CD14-positive monocyte (primary cell): ENCODE measurements at regions not wholly inside any gene's neighbourhood (a gene's known extent, or its start where the extent isn't known, plus 50 kb on each side); places are given as distances from the start of the nearest gene placed in this dataset.

Experiments used
- DNase-seq, 3 donors: peaks; one replicate each; pipeline ENCODE4 v3.0.0-alpha.2; 2011 to 2022
- H2AFZ ChIP-seq: 2 replicates; pipeline ENCODE4 v1.6.0; 2012; ENCODE audit warnings: mild to moderate bottlenecking, low read depth, low read length, inconsistent platforms; ENCODE audit not compliant: insufficient read depth, poor library complexity, severe bottlenecking
- H3K27ac ChIP-seq, 2 donors: 1 replicate in 1 of 2; 2 replicates in 1 of 2; pipeline ENCODE4 v1.5.1; 2012 to 2013; ENCODE audit warnings: low read length in 2 of 2, control low read depth in 1 of 2, inconsistent platforms in 1 of 2, low read depth in 1 of 2, mild to moderate bottlenecking in 1 of 2
- H3K27me3 ChIP-seq, 2 donors: one replicate each; pipeline versions ENCODE4 v1.6.0 to v1.6.1; 2011 to 2013; ENCODE audit warnings: low read length in 2 of 2; ENCODE audit not compliant: control insufficient read depth in 2 of 2, insufficient read depth in 2 of 2
- H3K36me3 ChIP-seq, 2 donors: replicated peaks in 1 of 2; 1 replicate in 1 of 2; 2 replicates in 1 of 2; pipeline versions ENCODE4 v1.5.1 to v1.6.1; 2012 to 2013; ENCODE audit warnings: low read length in 2 of 2, control low read depth in 1 of 2, inconsistent platforms in 1 of 2, mild to moderate bottlenecking in 1 of 2; ENCODE audit not compliant: insufficient read depth in 2 of 2, control insufficient read depth in 1 of 2
- H3K4me1 ChIP-seq, 2 donors: 1 replicate in 1 of 2; 2 replicates in 1 of 2; pipeline versions ENCODE4 v1.5.1 to v1.6.1; 2012 to 2013; ENCODE audit warnings: low read length in 2 of 2, control low read depth in 1 of 2, inconsistent platforms in 1 of 2, mild to moderate bottlenecking in 1 of 2, moderate library complexity in 1 of 2; ENCODE audit not compliant: insufficient read depth in 2 of 2, control insufficient read depth in 1 of 2
- H3K4me2 ChIP-seq: replicated peaks from 2 replicates; pipeline ENCODE3; 2012; ENCODE audit warnings: low read length, moderate library complexity, mild to moderate bottlenecking; ENCODE audit not compliant: poor library complexity, severe bottlenecking; ENCODE audit errors: extremely low read depth
- H3K4me3 ChIP-seq, 3 experiments: fragments of 200-600 bp in 1 of 3; sonication (generic) in 1 of 3; replicated peaks in 1 of 3; 1 replicate in 2 of 3; 2 replicates in 1 of 3; pipeline ENCODE4 v1.5.1; 2011 to 2013; ENCODE audit warnings: low read length in 3 of 3, mild to moderate bottlenecking in 3 of 3, control low read depth in 2 of 3, low read depth in 2 of 3, inconsistent platforms in 1 of 3, moderate library complexity in 1 of 3
- H3K79me2 ChIP-seq: 2 replicates; pipeline ENCODE4 v1.6.0; 2012; ENCODE audit warnings: mild to moderate bottlenecking, control low read depth, inconsistent platforms, low read length, moderate library complexity; ENCODE audit not compliant: insufficient read depth
- H3K9ac ChIP-seq: 2 replicates; pipeline ENCODE4 v1.6.0; 2017; ENCODE audit warnings: low read length, mild to moderate bottlenecking; ENCODE audit not compliant: insufficient read depth, poor library complexity, severe bottlenecking
- H3K9me3 ChIP-seq, 2 donors: replicated peaks in 1 of 2; 1 replicate in 1 of 2; 2 replicates in 1 of 2; pipeline versions ENCODE4 v1.5.1 to v1.6.1; 2012 to 2013; ENCODE audit warnings: low read length in 2 of 2, control low read depth in 1 of 2; ENCODE audit not compliant: control insufficient read depth in 1 of 2, insufficient read depth in 1 of 2
- H4K20me1 ChIP-seq: 2 replicates; pipeline ENCODE4 v1.6.0; 2012; ENCODE audit warnings: mild to moderate bottlenecking, low read length, control low read depth, moderate library complexity; ENCODE audit not compliant: insufficient read depth
- H3K27ac Mint-ChIP-seq, 7 donors: one replicate each; pipeline ENCODE4 v1.8.0; 2020; ENCODE audit warnings: mild to moderate bottlenecking in 7 of 7, mixed read lengths in 7 of 7, moderate library complexity in 6 of 7, inconsistent platforms in 2 of 7
- H3K27me3 Mint-ChIP-seq, 3 donors: one replicate each; pipeline ENCODE4 v1.8.0; 2021 to 2022; ENCODE audit warnings: low read depth in 3 of 3, mild to moderate bottlenecking in 3 of 3, mixed read lengths in 3 of 3, moderate library complexity in 3 of 3, inconsistent platforms in 1 of 3
- H3K36me3 Mint-ChIP-seq, 2 donors: one replicate each; pipeline ENCODE4 v1.8.0; 2020; ENCODE audit warnings: mixed read lengths in 2 of 2, inconsistent platforms in 1 of 2, mild to moderate bottlenecking in 1 of 2
- H3K4me1 Mint-ChIP-seq: one replicate; pipeline ENCODE4 v1.8.0; 2020; ENCODE audit warnings: mild to moderate bottlenecking, mixed read lengths
- H3K4me3 Mint-ChIP-seq, 2 donors: one replicate each; pipeline ENCODE4 v1.8.0; 2020; ENCODE audit warnings: mild to moderate bottlenecking in 2 of 2, mixed read lengths in 2 of 2, moderate library complexity in 1 of 2
- H3K9me3 Mint-ChIP-seq, 7 donors: one replicate each; pipeline ENCODE4 v1.8.0; 2020 to 2022; ENCODE audit warnings: mixed read lengths in 7 of 7, mild to moderate bottlenecking in 6 of 7, moderate library complexity in 6 of 7, inconsistent platforms in 2 of 7
- WGBS: methylation state at CpG from one replicate; pipeline ENCODE4 v1.1.5; 2013; ENCODE audit warnings: missing lambda C conversion rate; ENCODE audit not compliant: insufficient coverage; 5-methylcytosine and 5-hydroxymethylcytosine counted together
- intact Hi-C, 2 donors: fragments of 100-400 bp; cut with micrococcal nuclease; formaldehyde crosslinking; loops; one replicate each; pipeline versions ENCODE4 v1.15.0 to v1.15.1; 2023
- TF ChIP-seq, protein P1 (sequence below): fragments of 200-600 bp; IDR thresholded peaks from one replicate; pipeline ENCODE4 v1.8.0; 2022; ENCODE audit warnings: antibody characterized with exemption, mild to moderate bottlenecking

DNA sequence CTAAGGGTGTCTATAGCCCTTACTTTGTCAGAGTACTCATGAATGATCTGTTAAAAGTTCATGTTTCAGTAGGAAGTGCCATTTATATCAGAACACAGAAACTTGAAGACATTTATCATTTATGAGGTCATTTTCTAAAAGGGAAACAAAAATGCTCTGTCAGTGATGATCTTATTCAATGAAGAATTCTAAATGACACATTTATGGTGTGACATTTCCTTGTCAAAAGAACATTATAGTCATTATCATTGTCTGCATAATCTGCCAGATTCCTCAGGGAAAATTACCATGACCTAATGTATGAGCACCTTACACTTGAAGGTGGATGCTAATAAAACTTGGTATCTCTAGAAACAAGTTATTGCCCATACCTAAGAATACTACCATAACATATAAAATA lies 853.8 kb upstream of the SLITRK6 start:
- Histone ChIP-seq H3K4me2 (no peak overlapping the region), H3K27me3 (no peaks in the 10 kb centered on the region), H4K20me1 (no peaks in the 10 kb centered on the region), H2AFZ (no peak overlapping the region), H3K4me3 (no peak overlapping the region), H3K4me1 (no peaks in the 10 kb centered on the region), H3K9me3 (peaks cover 0 to 6% of the 10 kb centered on the region in 2 donors), H3K27ac (no peak overlapping the region), H3K36me3 (no peaks in the 10 kb centered on the region), H3K9ac (no peak overlapping the region), H3K79me2 (no peaks in the 10 kb centered on the region)
- DNase-seq, result no peak
- Mint-ChIP-seq H3K9me3 (peaks cover 0 to 13% (median 4%) of the 10 kb centered on the region in 7 donors), H3K4me1 (no peaks in the 10 kb centered on the region), H3K4me3 (no peak overlapping the region), H3K27me3 (no peaks in the 10 kb centered on the region), H3K27ac (no peak overlapping the region), H3K36me3 (no peaks in the 10 kb centered on the region)
- intact Hi-C loops, result no loop called here
- TF ChIP-seq, protein P1, sequence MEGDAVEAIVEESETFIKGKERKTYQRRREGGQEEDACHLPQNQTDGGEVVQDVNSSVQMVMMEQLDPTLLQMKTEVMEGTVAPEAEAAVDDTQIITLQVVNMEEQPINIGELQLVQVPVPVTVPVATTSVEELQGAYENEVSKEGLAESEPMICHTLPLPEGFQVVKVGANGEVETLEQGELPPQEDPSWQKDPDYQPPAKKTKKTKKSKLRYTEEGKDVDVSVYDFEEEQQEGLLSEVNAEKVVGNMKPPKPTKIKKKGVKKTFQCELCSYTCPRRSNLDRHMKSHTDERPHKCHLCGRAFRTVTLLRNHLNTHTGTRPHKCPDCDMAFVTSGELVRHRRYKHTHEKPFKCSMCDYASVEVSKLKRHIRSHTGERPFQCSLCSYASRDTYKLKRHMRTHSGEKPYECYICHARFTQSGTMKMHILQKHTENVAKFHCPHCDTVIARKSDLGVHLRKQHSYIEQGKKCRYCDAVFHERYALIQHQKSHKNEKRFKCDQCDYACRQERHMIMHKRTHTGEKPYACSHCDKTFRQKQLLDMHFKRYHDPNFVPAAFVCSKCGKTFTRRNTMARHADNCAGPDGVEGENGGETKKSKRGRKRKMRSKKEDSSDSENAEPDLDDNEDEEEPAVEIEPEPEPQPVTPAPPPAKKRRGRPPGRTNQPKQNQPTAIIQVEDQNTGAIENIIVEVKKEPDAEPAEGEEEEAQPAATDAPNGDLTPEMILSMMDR, result no peak

DNA sequence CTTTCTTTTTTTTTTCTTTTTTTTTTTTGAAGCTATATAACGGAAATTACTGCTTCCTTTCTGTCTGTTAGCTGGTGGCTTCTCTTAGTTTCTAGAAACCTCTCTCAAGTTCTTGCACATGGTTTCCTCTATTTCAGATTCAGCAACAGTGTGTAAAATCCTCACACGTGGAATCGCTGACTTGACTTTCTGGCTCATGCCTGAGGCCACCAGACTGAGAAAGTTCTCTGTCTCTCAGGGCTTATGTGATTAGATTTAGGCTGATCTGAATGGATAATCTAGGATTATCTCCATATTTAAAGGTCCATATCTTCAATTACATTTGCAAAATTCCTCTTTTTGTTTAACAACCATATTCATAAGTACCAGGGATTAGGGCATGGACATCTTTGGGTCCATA lies 856.3 kb upstream of the SLITRK6 start:
- peaks cover 6 to 13% of the 10 kb centered on the region in 2 donors for H3K9me3 ChIP-seq
- Mint-ChIP-seq H3K27me3 (no peaks in the 10 kb centered on the region), H3K4me3 (no peak overlapping the region), H3K27ac (no peak overlapping the region), H3K36me3 (no peaks in the 10 kb centered on the region), H3K9me3 (peaks cover 0 to 11% (median 3%) of the 10 kb centered on the region in 7 donors), H3K4me1 (no peaks in the 10 kb centered on the region)
- H3K79me2 ChIP-seq, result no peaks in the 10 kb centered on the region
- H3K36me3 ChIP-seq, result no peaks in the 10 kb centered on the region
- DNase-seq, result no peak
- WGBS, result no CpG with 5 or more reads among the region's 3 CpGs
- H4K20me1 ChIP-seq, result no peaks in the 10 kb centered on the region
- no peak overlapping the region for H2AFZ ChIP-seq
- H3K4me3 ChIP-seq, result no peak overlapping the region
- no peak overlapping the region for H3K4me2 ChIP-seq
- H3K9ac ChIP-seq, result no peak overlapping the region
- TF ChIP-seq, protein P1, result no peak
- no peaks in the 10 kb centered on the region for H3K27me3 ChIP-seq
- H3K4me1 ChIP-seq, result no peaks in the 10 kb centered on the region
- intact Hi-C loops, result no loop called here
- no peak overlapping the region for H3K27ac ChIP-seq
